ENCODE measurements at regions not wholly inside any gene's neighbourhood (a gene's known extent, or its start where the extent isn't known, plus 50 kb on each side); places are given as distances from the start of the nearest gene placed in this dataset.
"Not testable (repeated sequence)": the region's sequence is repeated elsewhere in the genome, so short reads cannot be mapped to it uniquely, and the experiment has no call there.

GRCh38 chr10:42690449-42691360, 52.3 kb upstream of the ZNF33B start:
- intact Hi-C loops (cut with DNase I): no loop called here
- Histone ChIP-seq H3K9me3 (ENCODE audit: control insufficient read depth, low read length) (no peaks in the 10 kb centered on the region), H3K27ac (ENCODE audit: low read depth in 1 of 2, low read length in 2 of 2) (no peak overlapping the region), H3K27me3 (ENCODE audit: control insufficient read depth in 1 of 2, insufficient read depth in 2 of 2, low read length in 1 of 2) (no peaks in the 10 kb centered on the region), H3K4me1 (ENCODE audit: control insufficient read depth in 1 of 2, insufficient read depth in 2 of 2, low read length in 2 of 2) (no peaks in the 10 kb centered on the region), H3K4me3 (ENCODE audit: low read length in 2 of 2) (no peak overlapping the region), H3K36me3 (ENCODE audit: control insufficient read depth in 1 of 2, insufficient read depth in 2 of 2, low read length in 1 of 2) (no peaks in the 10 kb centered on the region)
- DNase-seq (peak in 1 of 2 donors; percentile 69), ATAC-seq (ENCODE audit: low FRiP score) (peak; percentile 33)
- WGBS, 2 donors: 92 to 94% methylated on average over 29 of the region's 29 CpGs

- H3K36me3 ChIP-seq (ENCODE audit: control insufficient read depth in 1 of 2, insufficient read depth in 2 of 2, low read length in 1 of 2): no peaks in the 10 kb centered on the region
- no peaks in the 10 kb centered on the region for H3K4me1 ChIP-seq (ENCODE audit: control insufficient read depth in 1 of 2, insufficient read depth in 2 of 2, low read length in 2 of 2)
- no peaks in the 10 kb centered on the region for H3K27me3 ChIP-seq (ENCODE audit: control insufficient read depth in 1 of 2, insufficient read depth in 2 of 2, low read length in 1 of 2)
- no peaks in the 10 kb centered on the region for H3K9me3 ChIP-seq (ENCODE audit: control insufficient read depth, low read length)
- 93 to 94% methylated on average over 25 of the region's 25 CpGs for WGBS, 2 donors
- no peak overlapping the region for H3K27ac ChIP-seq (ENCODE audit: low read depth in 1 of 2, low read length in 2 of 2)
- no peak overlapping the region for H3K4me3 ChIP-seq (ENCODE audit: low read length in 2 of 2)
- ATAC-seq (ENCODE audit: low FRiP score) (no peak), DNase-seq (no peak)
- intact Hi-C loops (cut with DNase I): no loop called here
Measured at GRCh38 chr10:42691361-42692120, 53.2 kb upstream of the ZNF33B start.

GRCh38 chr10:42697926-42698325, 59.6 kb upstream of the ZNF33B start:
- no peak overlapping the region for H3K27ac ChIP-seq (ENCODE audit: low read depth in 1 of 2, low read length in 2 of 2)
- no peaks in the 10 kb centered on the region for H3K9me3 ChIP-seq (ENCODE audit: control insufficient read depth, low read length)
- no peak overlapping the region for H3K4me3 ChIP-seq (ENCODE audit: low read length in 2 of 2)
- DNase-seq (no peak), ATAC-seq (ENCODE audit: low FRiP score) (no peak)
- H3K27me3 ChIP-seq (ENCODE audit: control insufficient read depth in 1 of 2, insufficient read depth in 2 of 2, low read length in 1 of 2): no peaks in the 10 kb centered on the region
- no peaks in the 10 kb centered on the region for H3K36me3 ChIP-seq (ENCODE audit: control insufficient read depth in 1 of 2, insufficient read depth in 2 of 2, low read length in 1 of 2)
- intact Hi-C loops (cut with DNase I): no loop called here
- 61 to 64% methylated on average over 2 of the region's 2 CpGs for WGBS, 2 donors
- no peaks in the 10 kb centered on the region for H3K4me1 ChIP-seq (ENCODE audit: control insufficient read depth in 1 of 2, insufficient read depth in 2 of 2, low read length in 2 of 2)

GRCh38 chr10:42707234-42707633, 68.9 kb upstream of the ZNF33B start:
- WGBS, 2 donors: 12 to 32% methylated on average over 4 of the region's 4 CpGs
- intact Hi-C loops (cut with DNase I): no loop called here
- H3K27me3 ChIP-seq (ENCODE audit: control insufficient read depth in 1 of 2, insufficient read depth in 2 of 2, low read length in 1 of 2): no peaks in the 10 kb centered on the region
- no peak for DNase-seq
- ATAC-seq (ENCODE audit: low FRiP score): no peak
- no peak overlapping the region for H3K27ac ChIP-seq (ENCODE audit: low read depth in 1 of 2, low read length in 2 of 2)
- H3K4me1 ChIP-seq (ENCODE audit: control insufficient read depth in 1 of 2, insufficient read depth in 2 of 2, low read length in 2 of 2): no peaks in the 10 kb centered on the region
- no peak overlapping the region for H3K4me3 ChIP-seq (ENCODE audit: low read length in 2 of 2)
- H3K36me3 ChIP-seq (ENCODE audit: control insufficient read depth in 1 of 2, insufficient read depth in 2 of 2, low read length in 1 of 2): no peaks in the 10 kb centered on the region
- no peaks in the 10 kb centered on the region for H3K9me3 ChIP-seq (ENCODE audit: control insufficient read depth, low read length)

- H3K4me3 ChIP-seq (ENCODE audit: low read length in 2 of 2); intact Hi-C loops (cut with DNase I); H3K9me3 ChIP-seq (ENCODE audit: control insufficient read depth, low read length); H3K4me1 ChIP-seq (ENCODE audit: control insufficient read depth in 1 of 2, insufficient read depth in 2 of 2, low read length in 2 of 2); ATAC-seq (ENCODE audit: low FRiP score); H3K27ac ChIP-seq (ENCODE audit: low read depth in 1 of 2, low read length in 2 of 2); DNase-seq; H3K36me3 ChIP-seq (ENCODE audit: control insufficient read depth in 1 of 2, insufficient read depth in 2 of 2, low read length in 1 of 2); H3K27me3 ChIP-seq (ENCODE audit: control insufficient read depth in 1 of 2, insufficient read depth in 2 of 2, low read length in 1 of 2): not testable (repeated sequence)
- WGBS, 2 donors: 63 to 65% methylated on average over 5 of the region's 5 CpGs
Measured at GRCh38 chr10:42719339-42719738, 63.3 kb upstream of the BMS1 start.

- Histone ChIP-seq H3K27me3 (ENCODE audit: control insufficient read depth in 1 of 2, insufficient read depth in 2 of 2, low read length in 1 of 2) (no peaks in the 10 kb centered on the region), H3K4me1 (ENCODE audit: control insufficient read depth in 1 of 2, insufficient read depth in 2 of 2, low read length in 2 of 2) (no peaks in the 10 kb centered on the region), H3K36me3 (ENCODE audit: control insufficient read depth in 1 of 2, insufficient read depth in 2 of 2, low read length in 1 of 2) (no peaks in the 10 kb centered on the region), H3K4me3 (ENCODE audit: low read length in 2 of 2) (no peak overlapping the region), H3K27ac (ENCODE audit: low read depth in 1 of 2, low read length in 2 of 2) (no peak overlapping the region), H3K9me3 (ENCODE audit: control insufficient read depth, low read length) (no peaks in the 10 kb centered on the region)
- intact Hi-C loops (cut with DNase I): no loop called here
- ATAC-seq (ENCODE audit: low FRiP score) (no peak), DNase-seq (no peak)
- 65% methylated on average over 4 of the region's 4 CpGs for WGBS, 2 donors
Measured at GRCh38 chr10:42722575-42722974, 60.0 kb upstream of the BMS1 start.

- H3K27me3 ChIP-seq (ENCODE audit: control insufficient read depth in 1 of 2, insufficient read depth in 2 of 2, low read length in 1 of 2); H3K27ac ChIP-seq (ENCODE audit: low read depth in 1 of 2, low read length in 2 of 2); H3K4me3 ChIP-seq (ENCODE audit: low read length in 2 of 2); intact Hi-C loops (cut with DNase I); H3K4me1 ChIP-seq (ENCODE audit: control insufficient read depth in 1 of 2, insufficient read depth in 2 of 2, low read length in 2 of 2); ATAC-seq (ENCODE audit: low FRiP score); H3K9me3 ChIP-seq (ENCODE audit: control insufficient read depth, low read length); H3K36me3 ChIP-seq (ENCODE audit: control insufficient read depth in 1 of 2, insufficient read depth in 2 of 2, low read length in 1 of 2); DNase-seq: not testable (repeated sequence)
- 63 to 69% methylated on average over 3 of the region's 3 CpGs for WGBS, 2 donors
Measured at GRCh38 chr10:42723549-42723948, 59.0 kb upstream of the BMS1 start.

- DNase-seq; H3K27me3 ChIP-seq (ENCODE audit: control insufficient read depth in 1 of 2, insufficient read depth in 2 of 2, low read length in 1 of 2); H3K27ac ChIP-seq (ENCODE audit: low read depth in 1 of 2, low read length in 2 of 2); intact Hi-C loops (cut with DNase I); ATAC-seq (ENCODE audit: low FRiP score); H3K9me3 ChIP-seq (ENCODE audit: control insufficient read depth, low read length); H3K4me3 ChIP-seq (ENCODE audit: low read length in 2 of 2); H3K4me1 ChIP-seq (ENCODE audit: control insufficient read depth in 1 of 2, insufficient read depth in 2 of 2, low read length in 2 of 2); H3K36me3 ChIP-seq (ENCODE audit: control insufficient read depth in 1 of 2, insufficient read depth in 2 of 2, low read length in 1 of 2): not testable (repeated sequence)
- WGBS, 2 donors: 54 to 61% methylated on average over 2 of the region's 2 CpGs
Measured at GRCh38 chr10:42724660-42725059, 57.9 kb upstream of the BMS1 start.

GRCh38 chr10:42732266-42732665, 50.3 kb upstream of the BMS1 start:
- no peak for DNase-seq
- no peaks in the 10 kb centered on the region for H3K4me1 ChIP-seq (ENCODE audit: control insufficient read depth in 1 of 2, insufficient read depth in 2 of 2, low read length in 2 of 2)
- 90 to 91% methylated on average over 4 of the region's 4 CpGs for WGBS, 2 donors
- ATAC-seq (ENCODE audit: low FRiP score): no peak
- H3K9me3 ChIP-seq (ENCODE audit: control insufficient read depth, low read length): no peaks in the 10 kb centered on the region
- intact Hi-C loops (cut with DNase I): no loop called here
- H3K27me3 ChIP-seq (ENCODE audit: control insufficient read depth in 1 of 2, insufficient read depth in 2 of 2, low read length in 1 of 2): no peaks in the 10 kb centered on the region
- no peak overlapping the region for H3K27ac ChIP-seq (ENCODE audit: low read depth in 1 of 2, low read length in 2 of 2)
- H3K4me3 ChIP-seq (ENCODE audit: low read length in 2 of 2): no peak overlapping the region
- H3K36me3 ChIP-seq (ENCODE audit: control insufficient read depth in 1 of 2, insufficient read depth in 2 of 2, low read length in 1 of 2): no peaks in the 10 kb centered on the region

Measured in aorta (tissue), 5 donors.